Activated CD4-positive, alpha-beta T cell treated with anti-CD3 and anti-CD28 coated beads, Interleukin-2, Interleukin-4, amounts not matched to agents 100 ng/mL and 50 ng/mL, durations not matched to agents 16 hours and 8 hours (primary cell): ENCODE measurements at regions not wholly inside any gene's neighbourhood (a gene's known extent, or its start where the extent isn't known, plus 50 kb on each side); places are given as distances from the start of the nearest gene placed in this dataset.
"Not testable (repeated sequence)": the region's sequence is repeated elsewhere in the genome, so short reads cannot be mapped to it uniquely, and the experiment has no call there.

Experiments
- DNase-seq: peaks from one replicate; pipeline ENCODE4 v3.0.0-alpha.2; 2020; ENCODE audit warnings: low spot score

- DNase-seq = no peak
Measured at GRCh38 chr10:65040796-65041195, 1519.6 kb downstream of the REEP3 start.

DNA sequence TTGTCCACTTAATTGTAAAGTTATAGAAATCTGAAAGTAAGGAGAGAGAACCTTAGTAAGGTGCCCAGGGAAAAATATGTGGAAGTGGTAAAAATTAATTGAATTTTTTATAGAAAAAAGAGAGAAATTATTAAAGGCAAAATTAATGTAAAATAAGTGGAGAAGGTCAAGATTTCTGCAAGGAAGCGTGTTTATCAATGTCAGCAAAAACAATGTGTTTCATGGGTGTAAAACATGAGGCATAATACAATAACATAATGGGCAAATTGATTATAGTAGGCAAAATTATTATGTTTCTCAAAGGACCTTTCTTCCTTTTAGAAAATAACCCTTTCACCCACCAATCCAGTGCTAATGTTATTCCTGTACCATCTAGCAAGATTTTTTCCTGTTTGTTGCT, 1520.1 kb downstream of the REEP3 start:
- DNase-seq = no peak

DNA sequence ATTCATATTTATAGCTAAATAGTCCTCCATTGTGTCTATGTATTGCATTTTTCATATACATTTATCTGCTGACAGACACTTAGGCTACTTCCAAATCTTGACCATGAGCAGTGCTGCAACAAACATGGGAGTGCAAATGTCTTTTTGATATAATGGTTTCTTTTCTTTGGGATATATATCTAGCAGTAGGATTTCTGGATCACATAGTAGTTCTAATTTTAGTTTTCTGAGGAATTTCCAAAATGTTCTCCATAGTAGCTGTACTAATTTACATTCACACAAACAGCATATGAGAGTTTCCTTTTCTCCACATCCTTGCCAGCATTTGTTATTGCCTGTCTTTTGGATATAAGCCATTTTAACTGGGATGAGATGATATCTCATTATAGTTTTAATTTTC, 1521.3 kb downstream of the REEP3 start:
- no peak for DNase-seq

DNA sequence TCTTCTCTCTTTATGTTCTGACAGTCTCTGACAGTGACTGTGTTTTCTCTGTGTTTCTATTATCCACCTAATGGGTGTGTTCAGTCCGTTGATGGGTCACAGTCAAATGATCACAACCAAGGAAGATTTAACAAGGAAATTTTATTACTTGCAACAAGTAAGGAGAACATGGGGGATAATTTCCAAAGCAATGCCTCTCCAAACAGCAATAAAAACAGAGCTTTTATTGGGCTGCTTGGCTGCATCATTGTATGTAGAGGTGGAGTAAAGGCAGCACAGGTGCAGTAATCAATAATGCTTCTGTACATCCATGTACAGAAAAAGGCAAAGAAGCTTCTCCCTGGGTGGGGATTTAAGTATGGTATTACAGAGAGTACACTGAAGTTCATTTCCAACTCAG, 1525.6 kb downstream of the REEP3 start:
- DNase-seq = no peak

GRCh38 chr10:65052111-65052510, 1530.9 kb downstream of the REEP3 start:
- not testable (repeated sequence) for DNase-seq

GRCh38 chr10:65053397-65053796, 1532.2 kb downstream of the REEP3 start:
- not testable (repeated sequence) for DNase-seq

DNA sequence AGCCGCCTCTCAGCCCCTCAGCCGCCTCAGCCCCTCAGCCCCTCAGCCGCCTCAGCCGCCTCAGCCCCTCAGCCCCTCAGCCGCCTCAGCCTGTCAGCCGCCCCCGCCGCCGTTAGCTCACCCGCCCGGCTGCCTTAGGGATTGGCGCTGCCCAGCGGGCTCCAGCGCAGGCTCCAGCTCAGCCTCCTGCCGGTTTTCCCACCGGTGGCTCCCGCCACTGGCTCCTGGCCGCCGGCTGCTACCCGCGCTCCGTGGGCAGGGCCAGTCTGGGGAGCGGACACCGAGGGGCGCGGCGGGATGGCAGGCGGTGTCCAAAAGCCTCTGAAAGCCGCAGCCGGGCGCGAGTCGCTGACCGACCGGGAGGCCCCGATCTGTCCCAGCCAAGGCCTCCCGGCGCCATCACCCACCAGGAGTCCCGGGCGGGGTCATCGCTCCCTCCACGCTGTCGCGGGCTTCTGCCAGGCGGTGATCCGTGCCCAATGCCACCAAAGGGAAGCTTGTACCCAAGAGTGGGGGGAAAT, 1532.7 kb downstream of the REEP3 start:
- DNase-seq = not testable (repeated sequence)

- not testable (repeated sequence) for DNase-seq
Measured at GRCh38 chr10:65054701-65055100, 1533.5 kb downstream of the REEP3 start.

DNA sequence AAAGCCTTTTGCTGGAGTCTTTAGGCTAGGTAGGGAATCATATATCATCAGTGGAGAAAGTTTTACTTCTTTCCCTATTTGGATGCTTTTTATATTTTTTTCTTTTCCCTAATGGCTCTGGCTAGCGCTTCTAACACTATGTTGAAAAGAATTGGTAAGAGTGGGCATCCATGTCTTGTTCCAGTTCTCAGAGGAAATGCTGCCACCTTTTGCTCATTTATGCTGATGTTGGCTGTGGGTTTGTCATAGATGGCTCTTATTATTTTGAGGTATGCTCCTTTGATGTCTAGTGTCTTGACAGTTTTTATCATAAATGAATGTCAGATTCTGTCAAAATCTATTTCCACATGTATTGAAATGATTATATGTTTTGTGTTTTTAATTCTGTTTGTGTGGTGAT, 1544.1 kb downstream of the REEP3 start:
- DNase-seq = no peak

DNA sequence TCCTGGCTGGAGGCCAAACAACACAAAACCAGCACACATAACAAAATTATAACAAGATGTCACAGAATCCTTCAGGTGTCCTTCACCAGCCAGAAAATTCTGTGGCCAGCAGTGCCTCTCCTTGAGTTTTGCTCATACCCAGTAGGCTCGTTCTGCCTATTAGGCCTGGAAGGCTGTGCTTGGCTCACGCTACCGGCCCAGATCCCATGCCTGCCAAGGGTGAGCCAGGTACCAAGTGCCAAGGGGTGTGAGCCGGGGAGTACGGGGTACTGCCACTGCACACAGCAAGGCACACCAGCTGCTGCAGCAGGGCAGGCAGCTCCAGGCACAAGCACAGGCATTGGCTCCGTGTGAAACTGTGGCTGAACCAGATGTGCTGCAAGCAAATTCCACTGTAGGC, 1562.0 kb downstream of the REEP3 start:
- DNase-seq = no peak

- DNase-seq = no peak
Measured at GRCh38 chr10:65090991-65091390, 1569.8 kb downstream of the REEP3 start.

- DNase-seq = no peak
Measured at GRCh38 chr10:65100146-65100545, 1578.9 kb downstream of the REEP3 start.

DNA sequence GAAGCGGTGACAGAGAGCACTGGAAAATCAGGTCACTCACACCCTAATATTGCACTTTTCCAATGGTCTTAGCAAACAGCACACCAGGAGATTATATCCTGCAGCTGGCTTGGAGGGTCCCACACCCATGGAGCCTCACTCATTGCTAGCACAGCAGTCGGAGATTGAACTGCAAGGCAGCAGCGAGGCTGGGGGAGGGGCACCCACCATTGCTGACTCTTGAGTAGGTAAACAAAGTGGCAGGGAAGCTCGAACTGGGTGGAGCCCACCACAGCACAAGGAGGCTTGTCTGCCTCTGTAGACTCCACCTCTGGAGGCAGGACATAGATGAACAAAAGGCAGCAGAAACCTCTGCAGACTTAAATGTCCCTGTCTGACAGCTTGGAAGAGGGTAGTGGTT, 1579.7 kb downstream of the REEP3 start:
- not testable (repeated sequence) for DNase-seq

DNA sequence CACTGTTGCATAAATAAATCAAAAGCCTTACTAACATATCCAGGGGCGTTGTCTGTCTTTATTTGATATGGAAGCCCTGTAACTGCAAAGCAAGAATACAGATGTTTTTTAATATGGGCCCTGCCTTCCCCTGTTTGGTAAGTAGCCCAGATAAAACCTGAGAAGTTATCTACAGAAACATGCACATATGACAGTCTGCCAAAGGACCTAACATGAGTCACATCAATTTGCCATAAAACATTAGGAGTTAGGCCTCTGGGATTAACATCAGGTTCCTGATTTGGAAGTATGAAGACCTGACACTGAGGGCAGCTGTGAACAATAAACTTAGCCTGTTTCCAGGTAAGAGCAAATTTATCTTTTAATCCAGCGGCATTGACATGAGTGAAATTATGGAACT, 1588.8 kb downstream of the REEP3 start:
- no peak for DNase-seq

DNA sequence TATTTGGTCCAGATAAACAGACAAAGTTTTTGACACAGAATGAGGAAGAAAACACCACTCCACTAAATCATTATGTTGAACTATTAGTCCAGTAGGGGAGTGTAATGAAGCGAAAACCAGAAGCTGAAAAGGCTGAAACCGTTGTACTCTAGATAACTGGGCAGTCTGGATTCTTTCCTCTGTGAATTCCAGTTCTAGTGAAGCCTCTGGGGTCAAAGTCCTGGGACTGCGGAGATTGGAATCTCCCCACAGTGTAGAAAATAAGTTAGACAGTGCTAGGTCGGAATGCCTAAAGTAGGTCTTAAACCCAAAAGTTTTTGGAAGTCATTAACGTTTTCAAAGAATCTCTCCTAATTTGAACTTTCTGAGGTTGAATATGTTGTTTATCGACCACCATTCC, 1589.9 kb downstream of the REEP3 start:
- not testable (repeated sequence) for DNase-seq

DNA sequence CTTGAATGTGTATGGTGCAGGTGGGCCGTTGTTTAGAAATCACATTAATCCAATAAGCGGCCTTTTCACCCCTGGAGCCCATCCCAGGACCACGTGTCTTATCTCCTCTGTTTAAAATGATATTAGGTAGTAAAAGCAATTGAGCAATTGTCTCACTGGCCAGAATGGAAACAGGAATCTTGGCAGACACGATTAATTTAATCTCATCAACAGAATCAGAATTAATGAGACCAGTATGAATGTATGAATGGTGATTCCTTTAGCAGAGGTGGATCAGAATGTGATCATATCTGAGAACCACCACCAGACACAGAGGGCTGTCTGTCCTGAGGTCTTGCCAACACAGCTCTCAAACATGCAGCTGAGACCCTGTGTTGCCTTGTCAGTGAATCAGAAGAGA, 1591.4 kb downstream of the REEP3 start:
- no peak for DNase-seq

GRCh38 chr10:65123120-65123519, 1601.9 kb downstream of the REEP3 start:
- DNase-seq = no peak

- DNase-seq = no peak
Measured at GRCh38 chr10:65125212-65125611, 1604.0 kb downstream of the REEP3 start.

DNA sequence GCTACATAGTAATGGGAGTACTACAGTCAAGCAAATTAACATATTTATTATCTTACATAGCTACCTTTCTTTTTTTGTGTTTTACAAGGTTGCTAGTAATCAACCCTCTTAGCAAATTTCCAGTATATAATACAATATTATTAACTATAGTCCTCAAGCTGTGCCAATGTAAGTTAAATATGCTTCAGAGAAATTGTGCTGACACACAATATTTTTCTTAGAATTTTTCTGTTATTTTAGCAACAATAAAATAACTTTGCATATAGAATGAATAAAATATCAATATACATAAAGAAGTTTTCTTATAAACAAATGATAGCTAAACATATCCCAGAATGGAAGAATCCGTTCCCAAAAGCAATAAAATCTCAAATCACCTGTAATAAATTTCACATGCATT, 1605.1 kb downstream of the REEP3 start:
- no peak for DNase-seq

DNA sequence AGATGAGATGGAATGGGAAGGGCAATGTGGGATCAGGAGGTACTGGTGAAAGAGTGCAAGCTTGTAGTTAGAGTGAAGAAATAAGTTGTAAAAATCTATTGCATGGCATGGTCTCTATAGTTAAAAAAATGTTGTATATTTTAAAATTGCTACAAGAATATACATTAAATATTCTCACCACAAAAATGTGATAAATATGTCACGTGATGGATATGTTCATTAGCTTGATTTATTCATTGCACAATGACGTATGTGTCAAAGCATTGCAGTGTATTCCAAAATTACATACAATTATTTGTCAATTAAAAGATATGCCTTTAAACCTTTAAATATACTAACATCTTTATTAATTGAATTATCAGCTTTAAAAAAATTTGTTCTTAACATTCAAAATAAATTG, 1607.1 kb downstream of the REEP3 start:
- no peak for DNase-seq

DNA sequence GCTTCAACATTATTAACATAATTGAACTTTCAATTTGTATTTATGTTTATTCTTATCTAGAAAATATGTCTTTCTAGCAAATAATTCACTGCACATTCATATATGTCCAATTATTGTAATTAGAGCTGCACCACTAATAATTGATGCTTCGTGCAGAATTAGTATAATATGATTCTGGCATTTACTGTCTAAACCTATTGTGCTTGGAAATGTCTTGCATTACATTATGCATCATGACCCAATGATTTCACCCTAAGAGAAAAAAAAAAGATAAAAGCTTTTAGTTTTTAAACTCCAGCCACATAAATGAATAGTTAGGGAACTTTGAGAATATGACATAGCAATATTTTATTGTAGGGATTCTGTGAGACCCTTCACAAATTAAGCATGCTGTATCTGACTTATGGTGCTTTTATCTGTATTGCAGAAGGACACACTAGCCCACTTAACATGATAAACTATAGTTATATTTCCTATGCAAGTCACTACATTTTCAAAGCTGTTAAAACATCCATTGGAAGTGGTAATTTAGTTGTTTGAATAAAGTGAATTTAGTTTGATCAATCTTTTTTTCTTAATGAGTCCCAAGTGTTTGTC, 1609.1 kb downstream of the REEP3 start:
- no peak for DNase-seq

- no peak for DNase-seq
Measured at GRCh38 chr10:65133652-65134051, 1612.5 kb downstream of the REEP3 start.

DNA sequence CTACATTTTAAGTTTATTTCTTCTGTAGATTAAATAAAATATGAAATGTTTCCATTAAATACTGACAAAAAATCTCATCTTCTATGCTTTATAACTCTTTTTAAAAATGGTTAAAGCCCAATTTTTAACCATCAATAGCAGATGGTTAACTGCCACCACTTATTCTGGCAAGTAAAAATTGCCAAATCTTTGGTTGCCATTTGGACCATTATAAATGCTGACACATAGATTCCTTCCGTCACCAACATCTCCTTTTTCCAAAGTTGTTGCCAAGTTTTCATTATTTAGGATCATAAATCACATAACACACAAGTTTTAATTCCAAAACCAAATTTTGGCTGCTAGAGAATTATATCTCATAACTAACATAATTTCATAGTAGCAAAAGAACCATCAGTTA, 1614.3 kb downstream of the REEP3 start:
- no peak for DNase-seq

DNA sequence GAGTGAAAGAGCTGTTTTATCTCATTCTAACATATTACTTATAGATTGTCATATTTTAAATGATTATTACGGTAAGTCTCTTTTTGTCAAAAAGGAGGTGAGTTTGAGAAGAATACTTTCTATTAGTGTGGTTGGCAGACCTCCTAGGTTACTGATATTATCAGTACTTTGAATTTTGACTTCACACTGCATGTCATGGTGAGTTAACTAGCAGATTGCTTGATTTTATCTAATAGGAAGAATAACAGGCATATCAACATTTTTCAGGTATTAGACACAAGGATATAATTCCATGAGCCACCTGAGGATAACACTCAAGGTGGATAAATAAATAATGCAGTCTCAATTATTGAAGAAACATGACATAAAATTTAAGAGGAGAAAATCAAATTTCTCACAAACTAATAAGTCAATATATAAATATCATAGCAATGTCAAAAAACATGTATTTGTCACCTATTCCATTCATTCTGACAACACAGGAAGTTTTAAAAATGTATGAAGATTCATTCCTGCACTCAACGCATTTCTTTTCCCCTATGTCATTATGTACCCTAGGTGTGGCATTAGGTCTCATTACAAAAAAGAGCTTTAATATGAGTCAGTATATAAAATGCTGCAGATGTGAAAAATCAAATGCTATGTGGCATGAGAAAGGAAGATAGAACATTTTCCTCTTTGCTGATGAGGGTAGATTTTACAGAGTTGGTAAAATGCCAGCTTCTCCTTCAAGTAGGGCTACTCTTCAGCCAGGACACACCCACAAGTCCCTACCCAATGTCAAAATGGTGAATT, 1621.6 kb downstream of the REEP3 start:
- no peak for DNase-seq
